WTC11 (cell line): ENCODE measurements at regions not wholly inside any gene's neighbourhood (a gene's known extent, or its start where the extent isn't known, plus 50 kb on each side); places are given as distances from the start of the nearest gene placed in this dataset.
A peak's percentile ranks its signal among the peaks of the same experiment; 100 is the strongest.

Experiments
- ATAC-seq: fragments of 200-7000 bp; cut with Tn5 transposase; 2 replicates; pipeline ENCODE4 v1.10.0; 2021; ENCODE audit warnings: mild to moderate bottlenecking, moderate library complexity
- CTCF ChIA-PET: fragments of 300-600 bp; sonication (Branson Sonifier 250); formaldehyde crosslinking; loops from one replicate; lab custom pipeline; 2021; ENCODE audit warnings: antibody characterized with exemption; lab: Charles Lee
- POLR2A ChIA-PET: fragments of 350-600 bp; sonication (Branson Sonifier 250); formaldehyde crosslinking; loops from one replicate; lab custom pipeline; 2021; ENCODE audit warnings: antibody characterized with exemption; lab: Charles Lee
- DNase-seq: peaks from one replicate; pipeline ENCODE4 v3.0.0; 2021; ENCODE audit warnings: low spot score
- H3K27ac Mint-ChIP-seq: 2 replicates; pipeline ENCODE4 v1.8.0; 2021; ENCODE audit warnings: mixed read lengths
- H3K27me3 Mint-ChIP-seq: 2 replicates; pipeline ENCODE4 v1.8.0; 2021; ENCODE audit warnings: low read depth, mild to moderate bottlenecking, moderate library complexity, mixed read lengths
- H3K36me3 Mint-ChIP-seq: 2 replicates; pipeline ENCODE4 v1.8.0; 2021; ENCODE audit warnings: mixed read lengths
- H3K4me1 Mint-ChIP-seq: 2 replicates; pipeline ENCODE4 v1.8.0; 2022; ENCODE audit warnings: mixed read lengths
- H3K4me3 Mint-ChIP-seq: 2 replicates; pipeline ENCODE4 v1.8.0; 2021; ENCODE audit warnings: mild to moderate bottlenecking, moderate library complexity, mixed read lengths
- H3K9me3 Mint-ChIP-seq: 2 replicates; pipeline ENCODE4 v1.8.0; 2021; ENCODE audit warnings: mixed read lengths
- CTCF ChIP-seq: fragments of 200-600 bp; IDR thresholded peaks from 2 replicates; pipeline ENCODE4 v1.8.0; 2022; ENCODE audit warnings: antibody characterized with exemption
- GABPB1 ChIP-seq: sonication (generic); formaldehyde crosslinking; IDR thresholded peaks from 2 replicates; pipeline ENCODE4 v1.8.1; 2023; ENCODE audit warnings: mild to moderate bottlenecking, missing genetic modification reagents
- RELA ChIP-seq: sonication (generic); formaldehyde crosslinking; IDR thresholded peaks from 2 replicates; pipeline ENCODE4 v1.8.1; 2022; ENCODE audit warnings: missing genetic modification reagents, mild to moderate bottlenecking, borderline replicate concordance
- SP1 ChIP-seq: sonication (generic); formaldehyde crosslinking; conservative IDR thresholded peaks from 2 replicates; pipeline ENCODE4 v1.8.1; 2022; ENCODE audit warnings: missing genetic modification reagents
- USF1 ChIP-seq: sonication (generic); formaldehyde crosslinking; IDR thresholded peaks from 2 replicates; pipeline ENCODE4 v1.8.0; 2022; ENCODE audit warnings: mild to moderate bottlenecking, missing genetic modification reagents
- ZBTB21 ChIP-seq: sonication (generic); formaldehyde crosslinking; IDR thresholded peaks from 2 replicates; pipeline ENCODE4 v1.8.1; 2023; ENCODE audit warnings: mild to moderate bottlenecking, missing genetic modification reagents, borderline replicate concordance
- ZNF423 ChIP-seq: fragments of 250-450 bp; sonication (Bioruptor Pico); IDR thresholded peaks from 2 replicates; pipeline ENCODE4 v2.1.2; 2022; ENCODE audit warnings: mild to moderate bottlenecking, moderate library complexity
- ZNF512 ChIP-seq: sonication (generic); formaldehyde crosslinking; IDR thresholded peaks from 2 replicates; pipeline ENCODE4 v1.8.1; 2022; ENCODE audit warnings: missing genetic modification reagents, borderline replicate concordance
- TF ChIP-seq, protein P1 (sequence below): sonication (generic); formaldehyde crosslinking; IDR thresholded peaks from 2 replicates; pipeline ENCODE4 v1.8.1; 2022; ENCODE audit warnings: mild to moderate bottlenecking, missing genetic modification reagents, moderate library complexity, borderline replicate concordance
- TF ChIP-seq, protein P2 (sequence below): sonication (generic); formaldehyde crosslinking; IDR thresholded peaks from 2 replicates; pipeline ENCODE4 v1.8.1; 2023; ENCODE audit warnings: mild to moderate bottlenecking, missing genetic modification reagents
- TF ChIP-seq, protein P3 (sequence below): fragments of 250-450 bp; sonication (Bioruptor Pico); IDR thresholded peaks from 2 replicates; pipeline ENCODE4 v1.9.0; 2021; ENCODE audit warnings: moderate library complexity, mild to moderate bottlenecking, inconsistent platforms, borderline replicate concordance

- POLR2A ChIA-PET: interaction anchor here (0.6 kb wide), 1 partner anchor 1505 kb away, joined by 3 read pairs; no protein-coding TSS in a partner anchor
- no peak for DNase-seq
- H3K27ac Mint-ChIP-seq: no peak overlapping the region
- CTCF ChIA-PET: interaction anchor here (1.2 kb wide), 1 partner anchor 36 kb away, joined by 3 read pairs; no protein-coding TSS in a partner anchor
- H3K4me1 Mint-ChIP-seq: peaks cover 37% of the 10 kb centered on the region
- no peaks in the 10 kb centered on the region for H3K9me3 Mint-ChIP-seq
- no peak overlapping the region for H3K4me3 Mint-ChIP-seq
- H3K36me3 Mint-ChIP-seq: no peaks in the 10 kb centered on the region
- H3K27me3 Mint-ChIP-seq: no peaks in the 10 kb centered on the region
- TF ChIP-seq USF1 (CRISPR knock-in tag) (no peak), ZNF423 (CRISPR knock-in tag) (no peak), CTCF (no peak)
- no peak for ATAC-seq
Observed at GRCh38 chr12:123099560-123100192, 51.2 kb downstream of the PITPNM2 start.

DNA sequence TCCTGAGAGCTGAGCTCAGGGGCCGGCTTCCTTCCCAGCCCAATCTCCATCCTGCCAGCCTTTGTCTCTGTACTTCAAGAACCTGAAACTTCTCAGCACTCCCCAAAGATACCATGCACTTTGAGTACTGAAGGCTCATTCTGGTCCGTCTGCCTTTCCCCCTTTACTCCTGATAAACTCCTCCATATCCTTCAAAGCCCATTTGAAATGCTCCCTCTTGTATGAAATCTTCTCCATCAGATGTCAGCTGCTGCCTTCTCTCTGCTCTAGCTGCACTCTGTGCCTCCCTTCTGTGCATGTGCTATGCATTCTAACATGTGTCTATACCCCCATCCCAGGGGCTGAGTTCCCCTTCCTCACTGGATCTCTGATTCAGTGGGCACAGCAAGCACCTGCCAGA, 52.1 kb downstream of the PITPNM2 start:
- Mint-ChIP-seq H3K36me3 (no peaks in the 10 kb centered on the region), H3K4me3 (no peak overlapping the region), H3K4me1 (peaks cover 30% of the 10 kb centered on the region), H3K27ac (no peak overlapping the region), H3K9me3 (no peaks in the 10 kb centered on the region), H3K27me3 (no peaks in the 10 kb centered on the region)
- POLR2A ChIA-PET: interaction anchor here (0.6 kb wide), 1 partner anchor 1504 kb away, joined by 3 read pairs; no protein-coding TSS in a partner anchor
- ATAC-seq: no peak
- no peak for DNase-seq
- CTCF ChIA-PET: interaction anchor here (0.6 to 1.2 kb wide), 2 partner anchors 35 to 299 kb away, joined by 3 to 5 read pairs; no protein-coding TSS in a partner anchor
- no peak for TF ChIP-seq GABPB1 (CRISPR knock-in tag)
- TF ChIP-seq, protein P1, sequence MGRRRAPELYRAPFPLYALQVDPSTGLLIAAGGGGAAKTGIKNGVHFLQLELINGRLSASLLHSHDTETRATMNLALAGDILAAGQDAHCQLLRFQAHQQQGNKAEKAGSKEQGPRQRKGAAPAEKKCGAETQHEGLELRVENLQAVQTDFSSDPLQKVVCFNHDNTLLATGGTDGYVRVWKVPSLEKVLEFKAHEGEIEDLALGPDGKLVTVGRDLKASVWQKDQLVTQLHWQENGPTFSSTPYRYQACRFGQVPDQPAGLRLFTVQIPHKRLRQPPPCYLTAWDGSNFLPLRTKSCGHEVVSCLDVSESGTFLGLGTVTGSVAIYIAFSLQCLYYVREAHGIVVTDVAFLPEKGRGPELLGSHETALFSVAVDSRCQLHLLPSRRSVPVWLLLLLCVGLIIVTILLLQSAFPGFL (CRISPR knock-in tag): no peak
- no peak for TF ChIP-seq ZNF512 (CRISPR knock-in tag)
- no peak for TF ChIP-seq SP1
- no peak for TF ChIP-seq ZBTB21
- TF ChIP-seq USF1 (CRISPR knock-in tag): no peak

DNA sequence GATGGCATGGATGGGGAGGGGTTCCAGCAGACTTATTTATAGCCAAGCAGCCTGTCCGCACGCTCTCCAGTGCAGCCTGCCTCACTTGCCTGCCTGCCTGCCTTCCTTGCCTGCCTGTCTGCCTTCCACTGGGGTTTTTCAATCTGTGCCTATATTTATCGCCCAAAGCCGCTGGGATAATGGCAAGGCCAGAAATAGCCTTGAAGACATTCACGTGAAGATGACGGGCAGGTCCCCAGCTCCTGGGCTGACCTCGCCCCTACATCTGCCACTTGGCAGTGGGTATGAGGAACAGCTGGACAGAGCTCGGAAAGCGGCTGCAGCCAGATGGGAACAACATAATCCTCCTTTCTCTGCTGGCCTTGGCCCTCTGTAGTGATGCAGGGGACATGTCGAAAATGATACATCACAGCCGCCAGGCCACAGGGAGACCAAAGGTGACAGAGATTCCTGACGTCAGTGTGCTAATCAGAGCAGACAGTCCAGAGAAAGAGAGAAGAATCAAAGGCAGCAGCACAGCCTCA, 53.3 kb downstream of the PITPNM2 start:
- ATAC-seq: no peak
- peak overlapping the region; percentile 44; the same call in 1 of the 2 replicates for H3K27ac Mint-ChIP-seq
- no peak for DNase-seq
- TF ChIP-seq RELA: no peak
- TF ChIP-seq, protein P2, sequence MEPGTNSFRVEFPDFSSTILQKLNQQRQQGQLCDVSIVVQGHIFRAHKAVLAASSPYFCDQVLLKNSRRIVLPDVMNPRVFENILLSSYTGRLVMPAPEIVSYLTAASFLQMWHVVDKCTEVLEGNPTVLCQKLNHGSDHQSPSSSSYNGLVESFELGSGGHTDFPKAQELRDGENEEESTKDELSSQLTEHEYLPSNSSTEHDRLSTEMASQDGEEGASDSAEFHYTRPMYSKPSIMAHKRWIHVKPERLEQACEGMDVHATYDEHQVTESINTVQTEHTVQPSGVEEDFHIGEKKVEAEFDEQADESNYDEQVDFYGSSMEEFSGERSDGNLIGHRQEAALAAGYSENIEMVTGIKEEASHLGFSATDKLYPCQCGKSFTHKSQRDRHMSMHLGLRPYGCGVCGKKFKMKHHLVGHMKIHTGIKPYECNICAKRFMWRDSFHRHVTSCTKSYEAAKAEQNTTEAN (CRISPR knock-in tag): no peak
- TF ChIP-seq, protein P1 (CRISPR knock-in tag): no peak
- TF ChIP-seq, protein P3, sequence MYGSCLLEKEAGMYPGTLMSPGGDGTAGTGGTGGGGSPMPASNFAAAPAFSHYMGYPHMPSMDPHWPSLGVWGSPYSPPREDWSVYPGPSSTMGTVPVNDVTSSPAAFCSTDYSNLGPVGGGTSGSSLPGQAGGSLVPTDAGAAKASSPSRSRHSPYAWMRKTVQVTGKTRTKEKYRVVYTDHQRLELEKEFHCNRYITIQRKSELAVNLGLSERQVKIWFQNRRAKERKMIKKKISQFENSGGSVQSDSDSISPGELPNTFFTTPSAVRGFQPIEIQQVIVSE (CRISPR knock-in tag): no peak
- no peaks in the 10 kb centered on the region for H3K27me3 Mint-ChIP-seq
- ChIA-PET CTCF (no interaction called here), POLR2A (no interaction called here)
- H3K36me3 Mint-ChIP-seq: no peaks in the 10 kb centered on the region
- no peaks in the 10 kb centered on the region for H3K9me3 Mint-ChIP-seq
- H3K4me3 Mint-ChIP-seq: no peak overlapping the region
- H3K4me1 Mint-ChIP-seq: peaks cover 20% of the 10 kb centered on the region
